GM12801 (cell line): ENCODE measurements at regions not wholly inside any gene's neighbourhood (a gene's known extent, or its start where the extent isn't known, plus 50 kb on each side); places are given as distances from the start of the nearest gene placed in this dataset.

ENCODE experiments used
- CTCF ChIP-seq: IDR thresholded peaks from one replicate; pipeline ENCODE4 v1.5.1; 2011; ENCODE audit warnings: control low read depth; ENCODE audit not compliant: insufficient read length; ENCODE audit errors: extremely low read depth

- TF ChIP-seq CTCF, result no peak
Measured at GRCh38 chr21:28663111-28663693, 329.5 kb downstream of the LTN1 start.

DNA sequence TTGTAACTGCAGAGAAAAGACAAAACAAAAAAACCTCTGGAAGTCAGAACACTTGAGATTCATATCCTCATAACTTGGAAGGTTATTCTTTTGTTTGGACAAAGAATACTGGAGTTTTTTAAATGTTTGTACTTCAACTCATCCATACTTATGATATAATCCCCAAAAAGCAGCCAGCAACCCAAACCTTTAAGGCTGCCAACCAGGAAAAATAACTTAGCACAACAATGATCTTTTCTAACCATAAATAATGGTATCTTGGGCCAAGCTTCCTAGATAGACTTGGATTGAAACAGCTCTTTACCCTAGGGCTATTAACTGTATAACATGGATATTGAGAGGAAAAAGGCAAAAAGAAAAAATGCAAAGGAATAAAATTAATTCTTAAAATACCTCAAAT lies 335.1 kb downstream of the LTN1 start:
- no peak for TF ChIP-seq CTCF

GRCh38 chr21:28655471-28655870 lies 337.2 kb downstream of the LTN1 start:
- TF ChIP-seq CTCF, result no peak

DNA sequence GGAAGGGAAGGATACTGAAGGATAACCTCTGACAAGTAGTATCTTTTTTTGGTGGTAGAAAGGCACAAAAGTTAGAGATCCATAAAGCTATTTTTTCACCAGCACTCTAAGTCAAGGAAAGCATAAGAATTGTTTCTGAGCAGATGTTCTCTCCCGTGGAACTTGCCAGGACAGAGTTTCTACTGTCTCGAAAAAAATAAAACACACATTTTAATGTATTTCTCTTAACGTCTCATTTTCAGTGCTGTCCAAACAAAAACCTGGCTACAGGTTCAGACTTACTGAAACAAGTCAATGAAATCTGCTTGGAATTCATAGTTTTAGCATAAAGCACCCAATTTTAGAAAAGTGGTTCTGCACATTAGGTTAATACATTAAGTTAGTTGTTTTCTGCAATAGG lies 338.3 kb downstream of the LTN1 start:
- TF ChIP-seq CTCF, result no peak

GRCh38 chr21:28644762-28645161 lies 347.9 kb downstream of the LTN1 start:
- TF ChIP-seq CTCF, result no peak

DNA sequence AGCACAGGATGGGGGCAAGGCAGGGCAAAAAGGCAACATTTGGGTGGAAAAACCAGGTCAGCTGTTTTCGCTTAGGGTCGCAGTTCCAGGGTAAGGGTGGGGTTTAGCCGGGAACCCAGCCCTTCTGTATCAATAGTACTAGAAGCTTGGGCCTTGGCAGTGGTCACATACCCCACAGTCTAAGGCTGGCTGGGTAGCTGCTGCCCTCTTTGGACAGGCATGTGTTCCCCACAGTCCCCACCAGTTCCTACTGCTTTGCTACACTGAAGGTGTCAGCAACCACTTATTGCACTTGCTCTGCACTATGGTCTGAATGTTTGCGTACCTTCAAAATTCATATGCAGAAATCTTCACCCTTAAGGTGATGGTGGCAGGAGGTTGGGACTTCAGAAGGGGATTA lies 349.8 kb downstream of the LTN1 start:
- TF ChIP-seq CTCF, result no peak

DNA sequence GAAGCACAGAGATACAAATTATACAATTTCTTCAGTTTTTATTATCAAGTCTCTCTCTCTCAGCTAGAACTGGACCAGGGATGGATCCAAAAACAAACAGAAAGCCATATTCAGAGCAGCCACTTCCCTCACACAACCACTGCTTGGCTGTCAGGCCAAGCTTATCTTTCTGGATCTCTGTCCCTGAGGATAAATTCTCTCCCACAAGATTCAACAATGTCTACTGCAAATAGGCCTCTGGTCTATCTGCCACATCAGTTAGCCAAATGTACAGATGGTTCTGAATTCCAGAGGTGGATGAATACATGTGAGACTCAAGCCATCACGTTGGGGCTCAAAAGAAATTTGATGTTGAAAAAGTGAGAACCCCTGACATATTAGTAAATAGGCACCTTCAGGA lies 350.9 kb downstream of the LTN1 start:
- TF ChIP-seq CTCF, result no peak

DNA sequence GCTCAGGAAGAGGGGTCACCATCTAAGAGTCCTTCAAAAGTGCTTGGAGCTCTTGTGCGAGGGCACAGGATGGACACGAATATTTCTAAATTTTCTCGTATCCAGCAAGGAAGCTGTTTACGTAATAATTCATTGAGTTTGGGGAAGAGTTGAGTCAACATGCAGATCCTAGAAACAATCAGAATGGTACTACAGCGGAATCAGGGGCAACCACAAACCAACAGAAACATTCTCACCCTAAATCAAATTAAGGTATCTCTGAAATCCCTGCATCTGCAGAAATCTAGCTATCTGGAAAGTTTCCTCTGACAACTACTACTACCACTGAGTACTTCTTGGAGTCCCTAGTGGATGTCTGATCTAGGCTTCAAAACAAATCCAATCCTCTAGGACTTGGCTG lies 352.4 kb downstream of the LTN1 start:
- no peak for TF ChIP-seq CTCF
